HG02623 (cell line): ENCODE measurements at regions not wholly inside any gene's neighbourhood (a gene's known extent, or its start where the extent isn't known, plus 50 kb on each side); places are given as distances from the start of the nearest gene placed in this dataset.
"Not testable (repeated sequence)": the region's sequence is repeated elsewhere in the genome, so short reads cannot be mapped to it uniquely, and the experiment has no call there.

Experiments used
- ATAC-seq: cut with Tn5 transposase; IDR thresholded peaks from one replicate; pipeline ENCODE4 v1.9.1; 2021; ENCODE audit warnings: moderate library complexity; ENCODE audit not compliant: unreplicated experiment

- no peak for ATAC-seq
These were observed 107.3 kb upstream of the POU3F1 start for GRCh38 chr1:38153778-38154470.

- ATAC-seq: no peak
These were observed 106.6 kb upstream of the POU3F1 start for GRCh38 chr1:38153066-38153777.

- no peak for ATAC-seq
These were observed 105.9 kb upstream of the POU3F1 start for GRCh38 chr1:38152351-38153065.

- no peak for ATAC-seq
These were observed 104.8 kb upstream of the POU3F1 start for GRCh38 chr1:38151399-38151798.

DNA sequence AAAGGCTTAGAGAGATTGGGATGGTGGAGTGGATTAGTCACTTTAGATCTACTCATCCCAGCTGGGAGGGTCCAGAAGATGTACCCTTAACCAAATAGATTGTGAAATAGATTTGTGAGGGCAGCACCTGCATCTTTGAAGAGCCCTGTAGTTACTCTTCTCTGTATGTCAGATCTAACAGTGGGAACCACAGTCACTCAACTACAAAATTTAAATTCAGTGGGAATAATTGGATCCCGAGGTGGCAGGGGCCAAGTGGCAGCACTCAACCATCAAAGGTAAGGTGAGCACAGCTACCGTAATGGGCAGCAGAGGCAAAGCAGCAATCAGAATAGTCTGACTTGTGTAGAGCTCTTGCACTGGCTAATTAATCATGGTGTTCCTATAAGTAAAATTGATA, 99.5 kb upstream of the POU3F1 start:
- ATAC-seq: not testable (repeated sequence)

- ATAC-seq: no peak
These were observed 96.0 kb upstream of the POU3F1 start for GRCh38 chr1:38142606-38143005.

- no peak for ATAC-seq
These were observed 94.9 kb upstream of the POU3F1 start for GRCh38 chr1:38141483-38141882.

DNA sequence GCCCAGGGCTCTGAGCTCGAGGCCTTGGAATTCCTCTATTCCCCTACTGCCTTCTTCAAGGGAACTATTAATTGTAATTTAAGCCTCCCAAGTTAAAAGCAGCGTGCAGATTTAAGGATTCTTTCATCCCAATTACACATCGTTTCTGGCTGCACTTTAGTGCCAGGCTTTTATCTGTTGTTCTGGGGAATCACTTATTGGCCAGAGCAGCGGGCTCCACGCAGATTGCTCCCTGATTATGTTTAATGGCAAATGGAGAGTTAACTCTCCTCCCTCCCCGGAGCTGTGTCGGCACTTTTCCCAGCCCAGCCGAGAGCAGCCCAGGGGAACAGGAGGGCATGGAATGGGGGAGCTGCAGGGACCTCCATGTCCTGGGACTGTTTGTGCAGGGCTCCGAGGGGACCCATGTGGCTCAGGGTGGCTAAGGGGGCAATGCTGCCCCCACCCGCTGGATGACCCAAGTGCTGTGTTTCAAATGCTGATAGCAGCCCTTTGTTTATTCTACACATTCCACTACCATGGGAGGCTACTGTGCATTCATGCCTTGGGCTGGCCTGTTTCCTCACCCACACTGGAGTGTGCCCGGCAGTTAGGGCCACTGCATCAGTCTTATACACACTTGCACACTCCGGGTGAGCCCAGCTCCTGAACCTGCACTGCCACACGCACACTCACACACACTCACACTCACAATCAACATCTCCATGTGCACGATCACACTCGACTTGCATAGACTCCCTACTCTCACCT, 93.3 kb upstream of the POU3F1 start:
- ATAC-seq: no peak

DNA sequence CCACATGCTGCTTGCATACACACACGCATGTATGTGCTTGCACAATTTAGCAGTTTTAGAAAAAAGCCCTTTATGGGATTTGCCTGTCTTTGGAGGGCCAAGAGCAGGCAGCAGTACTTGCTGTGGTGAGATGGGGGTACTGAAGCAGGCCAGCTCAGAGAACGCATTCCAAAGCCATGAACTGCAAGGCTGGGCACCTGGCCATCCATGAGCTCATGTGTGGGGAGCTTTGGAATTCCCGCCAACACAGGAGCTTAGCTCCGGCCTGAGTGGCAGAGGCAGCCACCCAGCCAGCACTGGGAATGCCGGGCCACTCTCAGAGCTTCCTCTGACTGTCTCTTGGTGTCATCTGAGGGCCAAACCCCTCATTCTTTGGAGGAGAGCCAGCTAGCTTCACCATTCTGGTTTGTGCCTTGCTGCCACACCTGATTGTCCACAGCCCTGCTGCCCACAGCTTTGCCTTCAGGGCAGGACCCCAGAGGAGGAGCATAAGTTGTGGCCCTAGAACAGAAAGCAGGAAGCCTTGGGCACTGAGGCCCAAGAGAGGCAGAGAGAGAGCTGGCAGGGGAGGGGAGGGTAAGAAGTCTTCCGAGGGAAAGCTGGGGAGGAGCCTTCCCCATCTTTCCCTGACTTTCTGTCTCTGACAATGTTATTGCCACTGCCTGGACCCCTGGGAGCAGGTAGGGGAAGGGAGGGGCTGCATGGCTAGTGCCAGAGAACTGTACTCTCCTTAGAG, 92.1 kb upstream of the POU3F1 start:
- ATAC-seq: no peak

- no peak for ATAC-seq
These were observed 90.6 kb upstream of the POU3F1 start for GRCh38 chr1:38137164-38137563.

- ATAC-seq: no peak
These were observed 89.2 kb upstream of the POU3F1 start for GRCh38 chr1:38135625-38136414.

- ATAC-seq: no peak
These were observed 87.7 kb upstream of the POU3F1 start for GRCh38 chr1:38134294-38134755.

GRCh38 chr1:38133756-38134155, 87.2 kb upstream of the POU3F1 start:
- ATAC-seq: no peak

- no peak for ATAC-seq
These were observed 86.7 kb upstream of the POU3F1 start for GRCh38 chr1:38133304-38133703.

DNA sequence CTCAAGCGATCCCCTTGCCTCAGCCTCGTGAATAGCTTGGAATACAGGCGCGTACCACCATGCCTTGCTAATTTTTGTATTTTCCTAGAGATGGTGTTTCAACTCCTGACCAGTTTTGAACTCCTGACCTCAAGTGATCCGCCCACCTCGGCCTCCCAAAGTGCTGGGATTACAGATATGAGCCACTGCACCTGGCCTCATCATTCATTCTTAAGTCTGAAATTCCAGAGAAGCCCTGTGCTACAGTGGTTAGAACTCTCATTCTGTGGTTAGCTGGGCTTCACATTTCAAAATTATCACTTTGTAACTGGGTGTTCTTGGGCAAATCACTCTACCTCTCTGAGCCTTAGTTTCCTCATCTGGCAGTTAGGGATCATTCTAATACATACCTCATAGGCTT, 86.1 kb upstream of the POU3F1 start:
- no peak for ATAC-seq

- ATAC-seq: no peak
These were observed 84.5 kb upstream of the POU3F1 start for GRCh38 chr1:38131024-38131585.

DNA sequence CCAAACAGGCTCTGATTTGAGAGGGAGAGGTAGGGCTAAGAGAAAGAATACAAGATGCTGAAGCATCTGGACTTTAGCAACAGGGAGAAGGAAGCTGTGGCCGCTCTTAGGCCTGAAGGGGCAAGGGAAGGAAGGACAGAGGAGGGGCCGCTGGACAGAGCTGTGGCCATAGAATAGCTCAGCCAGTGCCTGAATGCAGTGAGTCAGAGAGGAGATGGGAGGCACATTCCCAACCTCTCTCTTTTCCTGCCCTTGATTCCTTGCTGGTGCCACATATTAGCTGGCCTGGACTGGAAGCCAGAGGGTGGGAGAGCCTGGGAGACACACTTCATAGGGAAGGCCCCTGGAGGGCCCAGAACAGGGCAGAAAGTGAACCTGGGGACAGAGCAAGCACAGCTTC, 83.4 kb upstream of the POU3F1 start:
- no peak for ATAC-seq

GRCh38 chr1:38129473-38129872, 82.9 kb upstream of the POU3F1 start:
- no peak for ATAC-seq

- ATAC-seq: no peak
These were observed 82.4 kb upstream of the POU3F1 start for GRCh38 chr1:38128926-38129453.
